HEK293T (cell line): ENCODE measurements at regions not wholly inside any gene's neighbourhood (a gene's known extent, or its start where the extent isn't known, plus 50 kb on each side); places are given as distances from the start of the nearest gene placed in this dataset.

Experiments
- ARNT ChIP-seq: fragments of 450-650 bp; IDR thresholded peaks from 2 replicates; pipeline ENCODE4 v1.6.1; 2017; ENCODE audit warnings: mild to moderate bottlenecking
- BHLHE40 ChIP-seq: fragments of 450-650 bp; IDR thresholded peaks from 2 replicates; pipeline ENCODE4 v1.6.1; 2016; ENCODE audit warnings: mild to moderate bottlenecking, moderate library complexity, borderline replicate concordance
- CTBP1 ChIP-seq: fragments of 450-650 bp; IDR thresholded peaks from 2 replicates; pipeline ENCODE4 v1.6.1; 2016; ENCODE audit warnings: borderline replicate concordance
- ELF4 ChIP-seq: fragments of 450-650 bp; IDR thresholded peaks from 2 replicates; pipeline ENCODE4 v1.6.1; 2017; ENCODE audit warnings: antibody characterized with exemption
- FOXM1 ChIP-seq: fragments of 450-650 bp; IDR thresholded peaks from 2 replicates; pipeline ENCODE4 v1.6.1; 2017; ENCODE audit warnings: mild to moderate bottlenecking, borderline replicate concordance
- HDGF ChIP-seq: fragments of 450-650 bp; IDR thresholded peaks from 2 replicates; pipeline ENCODE4 v1.6.1; 2017; ENCODE audit warnings: antibody characterized with exemption, borderline replicate concordance
- NFRKB ChIP-seq: fragments of 450-650 bp; IDR thresholded peaks from 2 replicates; pipeline ENCODE4 v1.6.1; 2016; ENCODE audit warnings: mild to moderate bottlenecking, moderate library complexity
- SP1 ChIP-seq: fragments of 450-650 bp; IDR thresholded peaks from 2 replicates; pipeline ENCODE4 v1.6.1; 2017
- ZNF384 ChIP-seq: fragments of 450-650 bp; IDR thresholded peaks from 2 replicates; pipeline ENCODE4 v1.6.1; 2016

- TF ChIP-seq HDGF (no peak), ZNF384 (no peak), ELF4 (no peak), CTBP1 (no peak), NFRKB (no peak), BHLHE40 (no peak), FOXM1 (no peak), SP1 (no peak), ARNT (no peak)
These were observed 154.5 kb downstream of the RPIA start for GRCh38 chr2:88845772-88846661.
